AG04449 (cell line): ENCODE measurements at regions not wholly inside any gene's neighbourhood (a gene's known extent, or its start where the extent isn't known, plus 50 kb on each side); places are given as distances from the start of the nearest gene placed in this dataset.

ENCODE experiments used
- CTCF ChIA-PET: fragments of 350-600 bp; formaldehyde crosslinking; extraction: SDS; loops from one replicate; lab custom pipeline; 2021; ENCODE audit warnings: antibody characterized with exemption; lab: Yijun Ruan, JAX
- POLR2A ChIA-PET: fragments of 400-600, 350-600 bp; formaldehyde crosslinking; extraction: SDS; loops from one replicate; lab custom pipeline; 2020; ENCODE audit warnings: antibody characterized with exemption, inconsistent platforms; lab: Yijun Ruan, JAX
- DNase-seq: peaks from one replicate; pipeline ENCODE4 v3.0.0-alpha.2; 2010; ENCODE audit warnings: low read depth, low spot score
- H3K4me3 ChIP-seq: 2 replicates; pipeline ENCODE4 v1.5.1; 2011; ENCODE audit warnings: low read depth, mild to moderate bottlenecking, control low read depth, low read length
- TF ChIP-seq, protein P1 (sequence below): IDR thresholded peaks from one replicate; pipeline ENCODE4 v1.5.1; 2011; ENCODE audit warnings: mild to moderate bottlenecking, moderate library complexity, low read length, control low read depth, inconsistent platforms; ENCODE audit not compliant: insufficient read depth; ENCODE audit errors: missing control alignments

DNA sequence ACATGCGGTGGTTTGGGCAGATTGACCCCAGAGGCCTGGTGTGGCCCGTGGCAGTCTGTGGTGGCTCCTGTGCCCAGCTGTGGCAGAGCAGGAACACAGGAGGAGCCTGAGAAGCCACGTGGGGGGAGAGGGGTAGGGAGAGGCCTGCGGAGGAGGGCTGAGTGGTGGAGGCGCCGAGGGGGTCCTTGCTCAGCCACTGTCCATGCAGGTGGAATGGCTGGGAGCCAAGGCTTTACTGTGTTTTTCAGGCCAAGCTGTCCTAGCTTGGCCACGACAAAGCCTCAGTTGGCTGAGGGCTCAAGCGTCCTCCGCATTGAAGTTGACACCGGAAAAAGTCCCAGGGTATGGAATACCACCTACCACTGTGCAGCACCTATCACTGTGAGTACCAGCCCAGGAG lies 107.0 kb downstream of the VEGFA start:
- TF ChIP-seq, protein P1, sequence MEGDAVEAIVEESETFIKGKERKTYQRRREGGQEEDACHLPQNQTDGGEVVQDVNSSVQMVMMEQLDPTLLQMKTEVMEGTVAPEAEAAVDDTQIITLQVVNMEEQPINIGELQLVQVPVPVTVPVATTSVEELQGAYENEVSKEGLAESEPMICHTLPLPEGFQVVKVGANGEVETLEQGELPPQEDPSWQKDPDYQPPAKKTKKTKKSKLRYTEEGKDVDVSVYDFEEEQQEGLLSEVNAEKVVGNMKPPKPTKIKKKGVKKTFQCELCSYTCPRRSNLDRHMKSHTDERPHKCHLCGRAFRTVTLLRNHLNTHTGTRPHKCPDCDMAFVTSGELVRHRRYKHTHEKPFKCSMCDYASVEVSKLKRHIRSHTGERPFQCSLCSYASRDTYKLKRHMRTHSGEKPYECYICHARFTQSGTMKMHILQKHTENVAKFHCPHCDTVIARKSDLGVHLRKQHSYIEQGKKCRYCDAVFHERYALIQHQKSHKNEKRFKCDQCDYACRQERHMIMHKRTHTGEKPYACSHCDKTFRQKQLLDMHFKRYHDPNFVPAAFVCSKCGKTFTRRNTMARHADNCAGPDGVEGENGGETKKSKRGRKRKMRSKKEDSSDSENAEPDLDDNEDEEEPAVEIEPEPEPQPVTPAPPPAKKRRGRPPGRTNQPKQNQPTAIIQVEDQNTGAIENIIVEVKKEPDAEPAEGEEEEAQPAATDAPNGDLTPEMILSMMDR: no peak
- no peak for DNase-seq
- CTCF ChIA-PET: no interaction called here
- H3K4me3 ChIP-seq: no peak overlapping the region
- POLR2A ChIA-PET: no interaction called here

DNA sequence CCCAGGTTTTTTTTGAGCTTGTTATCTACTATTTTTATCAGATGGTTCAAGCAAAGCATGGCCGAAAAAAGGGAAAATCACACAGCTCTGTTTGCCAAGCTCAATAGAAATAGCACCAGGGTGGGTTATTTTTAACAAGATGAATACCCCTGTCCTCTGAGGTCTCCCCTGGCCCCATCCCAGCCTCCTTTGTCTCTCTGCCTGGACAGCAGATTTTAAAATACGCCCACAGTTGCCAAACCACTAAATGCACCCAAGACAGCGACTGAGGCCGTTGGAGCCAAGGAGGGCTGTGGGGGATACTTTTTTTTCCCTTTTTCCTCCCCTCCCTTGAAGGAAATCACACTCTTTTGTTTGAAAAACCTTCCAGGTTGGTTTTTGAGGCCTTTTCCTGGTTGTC lies 106.6 kb downstream of the VEGFA start:
- no peak for DNase-seq
- H3K4me3 ChIP-seq: no peak overlapping the region
- TF ChIP-seq, protein P1: no peak
- ChIA-PET CTCF (no interaction called here), POLR2A (no interaction called here)

DNA sequence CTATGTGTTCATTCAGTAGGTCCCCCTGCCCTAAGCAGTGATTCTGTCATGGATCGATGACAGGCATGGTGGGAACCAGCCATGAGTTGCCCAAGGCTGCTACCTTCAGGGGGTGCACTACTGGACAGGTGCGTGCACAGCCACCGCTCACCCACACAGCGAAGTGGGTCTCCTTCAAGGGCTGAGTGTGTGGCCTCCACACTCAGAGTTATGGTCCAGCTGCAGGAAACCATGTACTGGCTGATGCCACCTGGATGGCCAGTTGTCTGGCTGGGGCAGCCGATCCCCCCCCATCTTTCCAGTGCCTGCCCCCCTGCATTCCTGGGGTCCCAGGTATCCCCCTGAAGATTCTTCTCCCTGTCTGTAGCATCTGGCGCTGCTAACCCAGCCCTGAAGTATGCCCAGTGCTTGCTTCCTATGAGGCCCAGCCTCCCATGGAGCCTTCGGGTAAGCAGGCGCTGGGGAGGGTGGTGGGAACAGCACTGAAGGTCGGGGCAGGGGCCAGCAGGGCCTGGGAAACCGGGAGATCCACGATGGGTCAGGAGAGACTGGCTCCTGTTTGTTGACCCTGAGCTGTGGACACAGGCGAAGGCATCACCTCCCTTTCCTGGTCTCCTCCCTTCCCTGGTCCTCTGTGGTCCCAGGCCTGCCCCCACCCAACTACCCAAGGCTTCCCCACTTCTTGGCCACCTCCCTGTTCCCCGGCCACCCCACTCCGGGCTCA lies 106.0 kb downstream of the VEGFA start:
- DNase-seq: no peak
- CTCF ChIA-PET: interaction anchor here (1.5 kb wide), 1 partner anchor 107 kb away, joined by 5 read pairs; no protein-coding TSS in a partner anchor
- H3K4me3 ChIP-seq: no peak overlapping the region
- TF ChIP-seq, protein P1: no peak
- POLR2A ChIA-PET: no interaction called here

DNA sequence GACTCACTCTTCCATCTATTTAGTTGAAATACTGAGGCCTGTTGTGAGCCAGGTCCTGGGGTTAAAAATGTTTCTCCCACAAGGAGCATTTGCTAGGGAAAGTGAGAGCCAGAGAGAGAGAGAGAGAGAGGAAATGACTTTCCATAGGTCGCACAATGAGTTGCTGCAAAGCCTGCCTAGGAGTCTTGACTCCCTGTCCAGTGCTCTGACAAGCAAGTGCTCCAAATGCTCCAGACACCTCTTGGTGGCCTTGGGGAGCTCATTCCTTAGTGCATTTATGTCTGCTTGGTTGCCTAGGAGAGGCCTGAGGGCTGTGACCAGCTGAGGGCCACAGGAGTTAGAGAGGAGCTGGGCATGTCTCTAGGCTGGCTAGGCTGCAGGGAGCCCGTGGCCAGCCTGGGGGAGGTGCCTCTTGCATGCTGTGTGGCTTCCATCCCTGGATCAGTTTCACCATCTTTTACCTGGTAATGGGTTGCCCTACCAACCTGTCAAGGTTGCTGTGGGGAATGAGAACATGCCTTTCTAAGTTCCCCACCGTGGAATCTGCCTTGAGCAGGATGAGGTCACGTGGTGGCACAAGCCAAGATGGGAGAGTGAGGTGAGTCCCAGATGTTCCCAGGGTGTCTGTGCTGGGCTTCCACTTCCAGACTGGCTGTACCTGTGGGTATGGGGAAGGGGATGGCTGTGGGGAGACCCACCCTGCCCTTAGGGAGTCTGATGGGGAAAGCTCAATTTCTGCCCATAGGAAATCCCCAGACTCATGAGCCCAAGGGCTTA lies 105.0 kb downstream of the VEGFA start:
- DNase-seq: no peak
- TF ChIP-seq, protein P1: no peak
- no peak overlapping the region for H3K4me3 ChIP-seq
- CTCF ChIA-PET: interaction anchor here (1.5 kb wide), 1 partner anchor 106 kb away, joined by 5 read pairs; no protein-coding TSS in a partner anchor
- POLR2A ChIA-PET: no interaction called here

DNA sequence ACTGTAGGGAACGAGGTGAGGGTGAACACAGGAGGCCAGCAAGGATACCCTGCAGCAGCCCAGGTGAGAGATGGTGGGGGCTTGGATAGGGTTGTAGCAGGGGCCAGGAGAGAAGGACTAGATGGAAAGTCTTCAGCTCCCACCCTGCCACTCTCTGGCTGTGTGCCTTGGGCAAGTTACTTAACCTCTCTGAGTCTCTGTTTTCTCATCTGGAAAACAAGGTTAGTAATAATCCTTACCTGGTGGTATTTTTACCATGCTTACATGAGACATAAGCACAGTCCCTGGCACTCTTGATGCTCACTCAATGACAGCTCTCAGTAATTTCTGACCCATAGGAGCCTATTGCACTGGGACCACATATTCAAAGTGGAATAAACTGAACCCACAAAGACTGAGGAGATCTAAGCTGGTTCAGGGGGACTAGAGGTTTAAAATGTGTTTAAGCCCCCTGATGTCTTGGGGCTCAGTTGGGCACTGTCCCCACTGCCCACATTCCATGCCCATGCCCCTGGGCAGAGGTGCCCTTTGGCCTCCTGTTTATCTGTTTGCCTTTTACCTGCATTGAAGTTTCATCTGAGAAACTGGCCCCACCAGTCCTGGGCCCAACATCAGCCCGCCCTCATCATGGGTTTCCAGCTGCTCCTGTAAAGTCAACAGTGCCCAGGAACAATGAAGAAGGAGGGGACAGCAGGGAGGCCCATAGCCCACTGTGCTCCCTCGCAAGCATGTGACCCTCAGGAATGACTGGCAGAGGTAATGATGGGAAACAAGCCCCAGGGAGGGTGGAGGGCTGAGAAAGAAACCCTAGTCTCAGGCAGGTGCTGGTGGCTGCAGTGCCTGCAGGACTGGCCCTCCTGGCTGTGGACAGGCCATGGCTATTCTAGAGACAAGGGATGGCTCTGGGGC lies 104.0 kb downstream of the VEGFA start:
- ChIA-PET POLR2A (no interaction called here), CTCF (interaction anchor here (0.9 to 1.5 kb wide), 2 partner anchors 17 to 105 kb away, joined by 3 to 5 read pairs; no protein-coding TSS in a partner anchor)
- no peak for DNase-seq
- H3K4me3 ChIP-seq: no peak overlapping the region
- TF ChIP-seq, protein P1: no peak
